GM10266 (cell line): ENCODE measurements at regions not wholly inside any gene's neighbourhood (a gene's known extent, or its start where the extent isn't known, plus 50 kb on each side); places are given as distances from the start of the nearest gene placed in this dataset.

ENCODE experiments used
- DNase-seq: peaks from one replicate; pipeline ENCODE4 v3.0.0; 2012; ENCODE audit errors: extremely low spot score
- TF ChIP-seq, protein P1 (sequence below): IDR thresholded peaks from 2 replicates; pipeline ENCODE4 v1.5.1; 2012; ENCODE audit warnings: mild to moderate bottlenecking, low read depth; ENCODE audit not compliant: control insufficient read depth, insufficient read depth; ENCODE audit errors: missing control alignments

DNA sequence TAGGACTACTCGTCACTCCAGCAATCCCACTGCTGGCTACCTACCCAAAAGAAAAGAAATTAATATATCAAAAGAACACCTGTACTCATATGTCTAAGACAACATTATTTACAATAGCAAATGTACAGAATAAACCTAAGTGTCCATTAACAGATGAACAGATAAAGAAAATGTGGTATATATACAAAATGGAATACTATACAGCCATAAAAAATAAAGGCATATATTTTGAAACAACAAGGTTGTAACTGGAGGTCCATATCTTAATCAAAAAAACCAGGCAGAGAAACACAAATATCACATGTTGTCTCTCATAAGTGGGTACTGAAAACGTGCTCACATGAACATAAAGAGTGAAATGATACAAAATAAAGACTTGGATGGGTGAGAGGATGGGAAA lies 1073.3 kb upstream of the PHF14 start:
- TF ChIP-seq, protein P1, sequence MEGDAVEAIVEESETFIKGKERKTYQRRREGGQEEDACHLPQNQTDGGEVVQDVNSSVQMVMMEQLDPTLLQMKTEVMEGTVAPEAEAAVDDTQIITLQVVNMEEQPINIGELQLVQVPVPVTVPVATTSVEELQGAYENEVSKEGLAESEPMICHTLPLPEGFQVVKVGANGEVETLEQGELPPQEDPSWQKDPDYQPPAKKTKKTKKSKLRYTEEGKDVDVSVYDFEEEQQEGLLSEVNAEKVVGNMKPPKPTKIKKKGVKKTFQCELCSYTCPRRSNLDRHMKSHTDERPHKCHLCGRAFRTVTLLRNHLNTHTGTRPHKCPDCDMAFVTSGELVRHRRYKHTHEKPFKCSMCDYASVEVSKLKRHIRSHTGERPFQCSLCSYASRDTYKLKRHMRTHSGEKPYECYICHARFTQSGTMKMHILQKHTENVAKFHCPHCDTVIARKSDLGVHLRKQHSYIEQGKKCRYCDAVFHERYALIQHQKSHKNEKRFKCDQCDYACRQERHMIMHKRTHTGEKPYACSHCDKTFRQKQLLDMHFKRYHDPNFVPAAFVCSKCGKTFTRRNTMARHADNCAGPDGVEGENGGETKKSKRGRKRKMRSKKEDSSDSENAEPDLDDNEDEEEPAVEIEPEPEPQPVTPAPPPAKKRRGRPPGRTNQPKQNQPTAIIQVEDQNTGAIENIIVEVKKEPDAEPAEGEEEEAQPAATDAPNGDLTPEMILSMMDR = no peak
- DNase-seq = no peak

DNA sequence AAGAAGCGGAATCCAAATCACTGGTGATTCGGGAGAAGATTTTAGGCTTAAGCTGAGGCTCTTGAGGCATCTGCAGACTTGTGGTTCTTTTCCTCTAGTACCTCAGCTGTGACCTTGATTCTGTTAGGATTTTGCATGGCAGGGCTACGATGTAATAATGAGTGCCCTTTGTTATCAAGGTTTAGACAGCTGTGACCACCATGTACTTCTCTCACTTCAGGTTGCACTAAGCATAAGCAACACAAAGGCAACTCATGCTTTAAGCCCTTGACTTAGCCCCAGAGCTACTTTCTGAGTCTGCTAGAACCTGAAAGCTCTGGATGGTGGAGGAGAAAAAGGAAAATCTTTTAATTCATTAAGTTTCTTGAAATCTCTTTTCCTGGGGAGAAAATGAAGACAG lies 1052.3 kb upstream of the PHF14 start:
- TF ChIP-seq, protein P1 = no peak
- DNase-seq = no peak

DNA sequence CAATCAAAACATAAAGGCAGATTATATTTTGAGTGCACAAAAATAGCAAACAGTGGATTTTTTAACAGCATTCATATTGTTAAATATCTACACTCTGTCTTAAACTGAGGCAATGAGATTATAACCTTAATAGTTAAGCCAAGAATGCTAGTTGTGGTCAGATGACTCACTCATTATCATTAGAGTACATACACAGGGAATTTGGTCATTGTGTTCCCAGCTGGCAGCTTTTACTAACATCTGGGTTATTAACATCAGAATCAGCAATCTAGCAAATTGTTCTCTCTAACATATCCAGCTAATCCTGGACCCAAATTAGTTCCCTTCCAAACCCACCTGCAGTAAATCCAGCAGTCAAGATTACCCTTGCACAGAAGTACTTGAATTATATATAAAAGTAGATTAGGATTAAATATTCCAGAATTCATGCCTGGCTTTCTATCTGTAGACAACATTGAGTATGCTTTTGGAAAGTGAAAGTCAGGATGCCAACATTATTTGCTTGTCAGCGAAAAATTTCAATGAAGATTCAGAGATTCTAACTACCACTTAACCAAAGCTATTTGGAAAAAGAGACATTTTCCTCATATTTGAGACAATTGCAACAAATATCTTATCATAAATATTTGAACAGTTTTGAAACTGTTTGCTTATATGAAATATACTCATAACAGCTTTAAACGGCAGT lies 1035.6 kb upstream of the PHF14 start:
- TF ChIP-seq, protein P1 = no peak
- DNase-seq = no peak

DNA sequence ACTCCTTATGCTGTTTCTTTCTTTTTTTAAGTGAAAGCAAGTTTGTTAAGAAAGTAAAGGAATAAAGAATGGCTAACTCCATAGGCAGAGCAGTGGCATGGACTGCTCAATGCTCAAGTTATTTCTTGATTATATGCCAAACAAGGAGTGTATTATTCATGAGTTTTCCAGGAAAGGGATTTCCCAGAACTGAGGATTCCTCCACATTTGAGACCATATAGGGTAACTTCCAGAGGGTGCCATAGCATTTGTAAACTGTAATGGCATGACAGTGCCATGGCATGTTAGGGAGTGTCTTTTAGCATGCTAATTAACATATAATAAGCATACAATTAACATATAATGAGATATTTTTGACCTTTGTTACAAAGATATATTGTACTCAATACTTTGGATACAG lies 1034.5 kb upstream of the PHF14 start:
- DNase-seq = no peak
- TF ChIP-seq, protein P1 = no peak

DNA sequence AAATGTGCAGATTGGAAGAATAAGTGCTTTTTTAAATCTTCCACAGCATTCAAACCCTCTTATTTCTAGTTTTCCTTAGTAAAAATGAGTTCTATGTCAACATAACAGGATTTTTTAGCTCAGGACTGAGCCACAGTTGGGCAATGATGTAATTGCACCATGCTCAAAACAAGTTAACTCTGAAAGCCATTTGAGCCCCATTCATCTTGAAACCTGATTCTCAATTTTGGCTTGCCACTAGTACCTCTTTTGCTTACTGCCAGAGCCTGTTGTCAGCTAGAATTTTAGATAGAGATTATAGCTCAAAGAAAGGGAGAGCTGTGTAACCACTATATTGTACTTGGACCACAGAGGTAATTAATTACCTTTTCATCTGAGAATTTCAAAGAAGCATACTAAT lies 1028.5 kb upstream of the PHF14 start:
- no peak for DNase-seq

DNA sequence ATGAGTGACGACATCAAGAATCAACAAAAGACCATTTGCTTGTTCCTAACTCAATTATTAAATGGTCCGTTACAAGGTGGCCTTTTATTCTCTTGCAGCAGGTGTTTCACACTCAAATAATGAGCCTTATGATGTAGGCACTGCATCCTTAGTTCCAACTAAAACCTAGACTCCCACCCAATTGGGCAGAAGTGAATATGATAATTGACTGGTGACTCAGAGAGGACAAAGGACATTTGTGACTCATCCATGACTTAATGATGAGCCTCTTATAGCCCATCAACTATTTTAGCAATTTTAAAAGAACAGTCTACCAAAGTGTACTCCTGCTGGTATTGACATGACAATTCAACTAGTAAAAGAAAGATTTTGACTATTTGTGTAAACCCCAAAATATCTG lies 1027.8 kb upstream of the PHF14 start:
- DNase-seq = no peak
- TF ChIP-seq, protein P1 = no peak

More for the DNA sequence above, 1028.5 kb upstream of the PHF14 start:
- TF ChIP-seq, protein P1 = no peak

DNA sequence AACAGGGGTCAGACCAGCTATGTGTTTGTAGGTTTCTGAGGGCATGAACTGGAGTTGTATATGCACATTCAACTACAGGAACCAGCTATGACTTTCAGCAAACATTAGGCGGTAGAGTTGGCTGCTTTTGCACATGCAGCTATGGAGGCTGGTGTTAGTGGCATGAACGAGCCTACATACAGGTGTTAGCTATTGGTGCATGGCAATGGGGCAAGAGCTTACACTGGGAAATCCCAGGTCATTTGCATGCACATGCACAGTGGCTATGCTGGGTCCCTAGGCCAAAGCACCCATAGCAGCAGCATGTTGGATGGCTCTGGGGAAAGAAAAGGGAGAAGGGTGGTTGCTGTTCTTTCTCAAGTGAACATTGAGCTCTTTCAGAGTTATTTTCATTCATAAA lies 1018.5 kb upstream of the PHF14 start:
- TF ChIP-seq, protein P1 = no peak
- DNase-seq = no peak
